Epithelial cell of proximal tubule (primary cell): ENCODE measurements at regions not wholly inside any gene's neighbourhood (a gene's known extent, or its start where the extent isn't known, plus 50 kb on each side); places are given as distances from the start of the nearest gene placed in this dataset.

Experiments
- DNase-seq: peaks from one replicate; pipeline ENCODE4 v3.0.0-alpha.2; 2011; ENCODE audit warnings: low read depth
- H3K4me3 ChIP-seq: 2 replicates; pipeline ENCODE4 v1.5.1; 2011; ENCODE audit warnings: low read depth, mild to moderate bottlenecking, low read length
- CTCF ChIP-seq: conservative IDR thresholded peaks from 2 replicates; pipeline ENCODE4 v1.5.1; 2012; ENCODE audit warnings: low read depth, mild to moderate bottlenecking, low read length

DNA sequence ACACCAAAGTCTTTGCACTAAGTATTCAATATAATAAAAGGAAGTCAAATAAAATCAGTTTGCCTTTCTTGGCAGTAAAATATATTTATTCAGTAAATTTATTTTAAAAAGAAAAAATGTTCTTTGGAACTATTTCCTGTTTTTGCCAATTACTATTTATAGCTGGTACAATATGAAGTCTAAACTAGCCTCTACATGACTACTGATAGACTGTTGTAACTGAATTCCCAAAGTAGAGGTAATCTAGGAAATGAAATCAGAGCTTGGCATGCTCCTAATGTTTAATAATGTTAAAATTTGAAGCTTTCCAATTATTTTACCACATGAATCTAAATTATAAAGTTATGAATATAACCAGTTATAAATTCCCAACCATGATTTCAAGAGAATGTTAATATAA, 385.5 kb downstream of the SEMA3D start:
- DNase-seq: no peak
- TF ChIP-seq CTCF: no peak

GRCh38 chr7:84800846-84801245, 386.0 kb downstream of the SEMA3D start:
- H3K4me3 ChIP-seq: no peak overlapping the region
- DNase-seq: no peak
- TF ChIP-seq CTCF: no peak

More for the DNA sequence above, 385.5 kb downstream of the SEMA3D start:
- no peak overlapping the region for H3K4me3 ChIP-seq

DNA sequence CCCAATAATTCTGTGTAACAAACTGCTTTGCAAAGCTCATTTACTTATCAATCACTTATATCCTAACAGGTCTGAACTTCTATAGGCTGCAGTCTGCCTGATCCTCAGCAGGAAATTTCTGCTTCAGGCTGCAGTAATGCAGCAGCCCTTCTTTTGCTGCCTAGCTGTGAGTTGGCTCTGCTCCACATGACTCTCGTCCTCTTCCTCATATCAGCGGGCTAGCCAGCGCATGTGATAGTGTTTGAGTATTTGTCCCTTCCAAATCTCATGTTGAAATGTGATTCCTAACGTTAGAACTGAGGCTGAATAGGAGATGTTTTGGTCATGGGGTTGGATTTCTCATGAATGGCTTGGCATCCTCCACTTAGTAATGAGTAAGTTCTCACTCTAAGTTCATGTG, 387.8 kb downstream of the SEMA3D start:
- DNase-seq: no peak
- no peak overlapping the region for H3K4me3 ChIP-seq
- no peak for TF ChIP-seq CTCF

DNA sequence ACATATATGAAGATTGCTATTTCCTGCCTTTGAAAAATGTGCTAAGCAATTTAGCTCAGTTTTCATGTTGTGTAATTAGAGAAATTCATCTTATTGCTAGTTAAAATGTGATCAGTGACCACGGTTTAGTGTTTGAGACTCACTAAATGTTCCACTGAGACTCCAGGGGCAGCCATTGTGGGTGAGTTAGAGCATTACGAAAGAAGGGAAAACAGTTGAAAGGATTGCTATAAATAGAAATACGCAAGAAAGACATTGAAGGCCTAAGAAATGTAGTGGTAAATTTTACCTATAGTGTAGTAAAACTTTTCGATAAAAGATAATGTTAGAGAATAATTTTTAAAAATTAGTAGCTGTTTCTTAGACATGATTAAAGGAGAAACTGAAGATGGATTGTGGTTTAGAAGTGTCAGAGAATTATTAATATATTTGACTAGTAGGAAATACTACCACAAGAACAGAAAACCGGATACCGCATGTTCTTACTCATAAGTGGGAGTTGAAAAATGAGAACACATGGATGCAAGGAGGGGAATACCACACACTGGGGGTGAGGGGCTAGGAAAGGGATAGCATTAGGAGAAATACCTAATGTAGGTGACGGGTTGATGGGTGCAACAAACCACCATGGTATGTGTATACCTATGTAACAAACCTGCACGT, 394.5 kb downstream of the SEMA3D start:
- no peak overlapping the region for H3K4me3 ChIP-seq
- no peak for TF ChIP-seq CTCF
- DNase-seq: no peak

DNA sequence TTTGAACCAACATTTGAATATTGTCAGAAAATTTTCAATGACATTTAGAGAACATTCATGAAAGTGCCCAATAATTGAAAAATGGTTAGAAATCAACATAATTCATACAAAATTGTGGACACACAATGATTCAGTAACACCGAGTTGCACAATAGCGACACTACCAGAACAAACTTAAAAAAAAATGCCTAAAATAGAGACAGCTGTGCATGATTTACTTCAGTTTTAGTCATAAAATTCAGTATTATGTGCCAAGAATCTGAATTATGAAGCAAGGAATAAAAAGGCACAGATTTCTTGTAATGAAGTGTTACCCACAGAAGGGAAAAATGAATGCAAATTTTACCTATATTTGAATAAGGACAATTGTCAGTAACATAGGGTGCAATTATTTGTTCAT, 396.0 kb downstream of the SEMA3D start:
- TF ChIP-seq CTCF: no peak
- no peak for DNase-seq
- no peak overlapping the region for H3K4me3 ChIP-seq

DNA sequence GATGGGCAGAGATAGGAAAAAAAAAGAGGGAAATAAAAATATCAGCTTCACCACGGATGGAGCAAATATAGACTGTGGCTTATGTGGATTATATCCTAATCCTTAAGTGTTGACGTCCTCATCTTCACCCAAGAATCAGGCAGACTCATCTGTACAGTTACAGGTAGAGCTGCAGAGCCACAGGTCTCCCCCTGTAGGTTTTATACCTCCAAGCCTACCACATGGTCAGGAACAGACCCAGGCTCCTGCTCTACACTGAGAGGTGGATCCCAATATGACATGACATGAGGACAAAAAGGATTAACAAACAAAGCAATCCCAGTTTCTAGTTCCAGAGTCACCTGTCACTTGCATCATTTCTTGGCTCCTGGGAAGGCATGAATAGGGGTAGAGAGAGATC, 400.8 kb downstream of the SEMA3D start:
- no peak overlapping the region for H3K4me3 ChIP-seq
- TF ChIP-seq CTCF: no peak
- DNase-seq: no peak

DNA sequence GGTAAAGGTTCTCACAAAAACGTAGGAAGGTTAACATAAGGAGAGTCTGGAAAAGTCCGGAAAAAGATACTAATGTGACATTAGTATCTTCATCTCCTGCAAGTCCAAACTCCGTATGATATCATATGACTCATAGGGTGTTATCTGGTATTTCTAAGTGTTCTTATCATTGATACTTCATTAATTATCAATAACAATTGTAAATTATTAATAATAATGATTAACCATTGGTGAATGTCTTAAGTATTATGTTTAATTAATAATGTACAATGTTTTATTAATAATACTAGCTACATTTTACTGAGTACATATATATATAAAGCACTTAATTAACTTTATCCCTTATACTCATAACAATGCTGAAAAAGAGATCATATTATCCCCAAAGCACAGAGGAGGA, 402.4 kb downstream of the SEMA3D start:
- no peak overlapping the region for H3K4me3 ChIP-seq
- no peak for TF ChIP-seq CTCF
- no peak for DNase-seq
